Muscle layer of colon (tissue), 2 donors: ENCODE measurements at regions not wholly inside any gene's neighbourhood (a gene's known extent, or its start where the extent isn't known, plus 50 kb on each side); places are given as distances from the start of the nearest gene placed in this dataset.
"Not testable (repeated sequence)": the region's sequence is repeated elsewhere in the genome, so short reads cannot be mapped to it uniquely, and the experiment has no call there.

ENCODE experiments used
- H3K27ac ChIP-seq: one replicate; pipeline ENCODE4 v1.7.0; 2013; ENCODE audit warnings: low read depth, mild to moderate bottlenecking, low read length, moderate library complexity
- H3K27me3 ChIP-seq, 2 donors: one replicate each; pipeline ENCODE4 v1.7.0; 2013; ENCODE audit warnings: low read length in 2 of 2, mild to moderate bottlenecking in 2 of 2; ENCODE audit not compliant: insufficient read depth in 2 of 2, control insufficient read depth in 1 of 2
- H3K36me3 ChIP-seq: one replicate; pipeline ENCODE4 v1.7.0; 2013; ENCODE audit warnings: mild to moderate bottlenecking, low read length; ENCODE audit not compliant: insufficient read depth
- H3K4me1 ChIP-seq: one replicate; pipeline ENCODE4 v1.7.0; 2013; ENCODE audit warnings: mild to moderate bottlenecking, low read length; ENCODE audit not compliant: insufficient read depth
- H3K4me3 ChIP-seq, 2 donors: one replicate each; pipeline ENCODE4 v1.7.0; 2013; ENCODE audit warnings: low read length in 2 of 2, low read depth in 1 of 2, mild to moderate bottlenecking in 1 of 2, moderate library complexity in 1 of 2
- H3K9ac ChIP-seq: one replicate; pipeline ENCODE4 v1.7.0; 2013; ENCODE audit warnings: low read length
- H3K9me3 ChIP-seq: one replicate; pipeline ENCODE4 v1.7.0; 2013; ENCODE audit warnings: mild to moderate bottlenecking, low read length
- donor health status: abdominal sarcoma.
- donor health status: Adenocarcinoma of cecum.

DNA sequence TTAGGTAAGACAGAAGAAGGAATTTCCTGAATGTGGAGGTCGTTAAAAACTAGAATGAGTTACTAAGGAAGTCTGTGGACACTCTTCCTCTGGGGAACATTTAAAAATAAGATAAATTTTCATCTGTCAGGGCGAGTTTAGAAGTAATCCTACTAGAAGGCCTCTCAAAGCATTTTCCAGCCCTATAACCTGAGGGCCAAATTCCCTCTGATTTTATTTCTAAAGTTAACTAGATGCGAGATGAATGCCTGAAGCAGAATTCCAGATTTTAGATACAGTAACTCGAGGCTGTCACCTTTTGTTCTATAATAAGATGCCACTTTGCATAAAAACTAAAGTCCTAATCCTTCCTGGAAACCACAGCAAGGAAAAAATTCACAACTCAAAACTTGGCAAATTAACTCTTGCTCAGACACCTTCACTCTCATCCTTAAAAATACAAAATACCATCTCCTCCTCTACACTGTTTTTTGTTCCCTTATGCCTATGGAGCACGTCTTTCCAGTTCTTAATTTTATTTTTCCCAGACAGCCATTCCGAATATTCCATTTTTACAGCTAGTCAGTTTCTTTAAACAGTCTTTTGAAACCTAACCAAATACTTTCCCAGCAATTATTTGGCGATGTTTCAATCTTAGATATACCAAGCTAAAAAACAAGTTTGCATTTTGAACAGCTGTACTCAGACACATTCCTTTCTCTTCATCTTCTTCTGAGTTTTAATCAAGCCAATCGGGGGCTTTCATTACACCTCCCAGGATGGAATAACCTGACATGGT is 420.7 kb upstream of the NFE2L3 start:
- Histone ChIP-seq H3K27ac (peak overlapping the region; percentile 57), H3K27me3 (no peaks in the 10 kb centered on the region)

GRCh38 chr7:25731846-25732245 is 420.2 kb upstream of the NFE2L3 start:
- H3K9ac ChIP-seq, result no peak overlapping the region

More for the DNA sequence above, 420.7 kb upstream of the NFE2L3 start:
- no peaks in the 10 kb centered on the region for H3K36me3 ChIP-seq
- peaks cover 21% of the 10 kb centered on the region for H3K4me1 ChIP-seq
- H3K9me3 ChIP-seq, result no peaks in the 10 kb centered on the region
- H3K4me3 ChIP-seq, result peak overlapping the region in 1 of 2 donors; percentile 6
- no peak overlapping the region for H3K9ac ChIP-seq

DNA sequence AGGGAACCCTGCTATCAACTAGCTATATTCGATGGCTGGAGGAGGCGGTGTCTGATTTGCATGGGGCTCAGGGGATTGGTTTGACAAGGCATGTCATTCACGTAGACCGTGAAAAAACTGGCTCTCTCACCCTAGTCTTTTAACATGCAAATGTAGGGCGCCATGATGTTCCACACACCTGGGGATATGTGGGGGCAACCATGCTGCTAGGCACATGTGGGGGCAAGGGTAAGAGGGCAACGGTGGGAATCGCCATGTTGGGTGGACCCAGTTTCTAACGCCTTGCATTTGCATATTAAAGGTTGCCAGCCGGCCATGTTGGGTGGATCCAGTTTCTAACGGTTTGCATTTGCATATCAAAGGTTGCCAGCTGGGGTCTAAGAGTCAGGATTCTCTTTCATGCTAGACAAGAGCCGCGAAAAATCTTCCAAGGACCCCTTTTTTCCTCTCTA is 419.2 kb upstream of the NFE2L3 start:
- Histone ChIP-seq H3K4me3 (no peak overlapping the region), H3K27ac (no peak overlapping the region), H3K9ac (no peak overlapping the region), H3K36me3 (no peaks in the 10 kb centered on the region), H3K27me3 (no peaks in the 10 kb centered on the region), H3K9me3 (no peaks in the 10 kb centered on the region), H3K4me1 (peaks cover 21% of the 10 kb centered on the region)

More at GRCh38 chr7:25731846-25732245, 420.2 kb upstream of the NFE2L3 start:
- Histone ChIP-seq H3K4me3 (peak overlapping the region in 1 of 2 donors; percentile 6), H3K36me3 (no peaks in the 10 kb centered on the region), H3K27ac (peak overlapping the region; percentile 57), H3K9me3 (no peaks in the 10 kb centered on the region), H3K4me1 (peaks cover 21% of the 10 kb centered on the region), H3K27me3 (no peaks in the 10 kb centered on the region)

GRCh38 chr7:25735674-25736242 is 416.2 kb upstream of the NFE2L3 start:
- Histone ChIP-seq H3K4me3 (no peak overlapping the region), H3K36me3 (no peaks in the 10 kb centered on the region), H3K4me1 (peaks cover 23% of the 10 kb centered on the region), H3K9ac (no peak overlapping the region), H3K27ac (no peak overlapping the region), H3K9me3 (no peaks in the 10 kb centered on the region), H3K27me3 (no peaks in the 10 kb centered on the region)

- peaks cover 7% of the 10 kb centered on the region for H3K4me1 ChIP-seq
- H3K9me3 ChIP-seq, result no peaks in the 10 kb centered on the region
- H3K36me3 ChIP-seq, result no peaks in the 10 kb centered on the region
- H3K4me3 ChIP-seq, result no peak overlapping the region
- no peaks in the 10 kb centered on the region for H3K27me3 ChIP-seq
- no peak overlapping the region for H3K27ac ChIP-seq
- no peak overlapping the region for H3K9ac ChIP-seq
Observed at GRCh38 chr7:25738528-25738927, 413.5 kb upstream of the NFE2L3 start.

DNA sequence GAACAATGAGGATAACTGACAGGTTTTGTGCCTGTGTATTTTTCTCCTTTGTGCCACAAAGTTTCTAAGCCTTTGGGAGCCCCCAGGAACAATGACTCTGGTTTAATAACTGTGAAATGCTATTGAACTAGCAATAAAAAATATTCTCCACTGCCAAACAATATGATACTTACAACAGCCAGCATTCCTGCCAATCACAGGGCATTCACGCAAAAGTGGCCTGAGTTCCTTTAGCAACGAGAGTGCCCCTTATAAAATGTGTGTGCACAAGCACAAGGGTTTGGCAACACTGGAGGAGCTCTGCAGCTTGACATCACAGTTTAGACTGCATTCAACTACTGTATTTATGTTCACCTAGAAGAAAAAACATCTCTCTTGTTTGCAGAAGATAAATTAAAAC is 412.9 kb upstream of the NFE2L3 start:
- Histone ChIP-seq H3K4me3 (no peak overlapping the region), H3K9ac (no peak overlapping the region), H3K4me1 (peaks cover 7% of the 10 kb centered on the region), H3K27me3 (no peaks in the 10 kb centered on the region), H3K27ac (no peak overlapping the region), H3K36me3 (no peaks in the 10 kb centered on the region), H3K9me3 (no peaks in the 10 kb centered on the region)

DNA sequence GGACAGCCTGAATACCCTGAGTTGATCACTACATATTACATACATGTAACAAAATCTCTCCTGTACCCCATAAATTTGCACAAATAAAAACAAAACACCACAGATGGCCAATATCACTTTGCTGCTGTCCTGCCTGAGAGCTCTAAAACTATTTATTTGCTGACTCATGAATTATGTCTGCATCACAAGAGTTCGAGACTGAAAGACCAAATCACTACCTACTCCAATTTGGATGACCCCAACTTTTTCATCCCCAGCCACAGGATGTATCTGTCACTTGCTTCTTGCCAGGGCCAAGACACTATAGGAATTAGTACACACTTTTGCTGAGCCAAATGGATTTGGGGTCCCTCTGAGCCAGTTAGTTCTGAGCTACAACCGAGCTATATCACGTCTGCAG is 409.7 kb upstream of the NFE2L3 start:
- Histone ChIP-seq H3K4me3 (no peak overlapping the region), H3K27me3 (no peaks in the 10 kb centered on the region), H3K27ac (no peak overlapping the region), H3K9ac (no peak overlapping the region), H3K4me1 (peaks cover 7% of the 10 kb centered on the region), H3K9me3 (no peaks in the 10 kb centered on the region), H3K36me3 (no peaks in the 10 kb centered on the region)

GRCh38 chr7:25743670-25744451 is 408.1 kb upstream of the NFE2L3 start:
- H3K27me3 ChIP-seq, H3K9ac ChIP-seq, H3K36me3 ChIP-seq, H3K4me1 ChIP-seq, H3K4me3 ChIP-seq, H3K9me3 ChIP-seq, H3K27ac ChIP-seq: not testable (repeated sequence)

- Histone ChIP-seq H3K4me1 (peaks cover 50% of the 10 kb centered on the region), H3K9me3 (no peaks in the 10 kb centered on the region), H3K4me3 (peak overlapping the region; percentile 11 to 38), H3K27me3 (no peaks in the 10 kb centered on the region), H3K36me3 (no peaks in the 10 kb centered on the region), H3K9ac (peak overlapping the region; percentile 4), H3K27ac (peak overlapping the region; percentile 77)
Observed at GRCh38 chr7:25750744-25751508, 401.1 kb upstream of the NFE2L3 start.

- H3K4me3 ChIP-seq, result no peak overlapping the region
- peaks cover 57% of the 10 kb centered on the region for H3K4me1 ChIP-seq
- no peaks in the 10 kb centered on the region for H3K27me3 ChIP-seq
- peak overlapping the region; percentile 24 for H3K9ac ChIP-seq
- H3K9me3 ChIP-seq, result no peaks in the 10 kb centered on the region
- peak overlapping the region; percentile 77 for H3K27ac ChIP-seq
- no peaks in the 10 kb centered on the region for H3K36me3 ChIP-seq
Observed at GRCh38 chr7:25752154-25752553, 399.8 kb upstream of the NFE2L3 start.
